ENCODE measurements at regions not wholly inside any gene's neighbourhood (a gene's known extent, or its start where the extent isn't known, plus 50 kb on each side); places are given as distances from the start of the nearest gene placed in this dataset.
A peak's percentile ranks its signal among the peaks of the same experiment; 100 is the strongest.

DNA sequence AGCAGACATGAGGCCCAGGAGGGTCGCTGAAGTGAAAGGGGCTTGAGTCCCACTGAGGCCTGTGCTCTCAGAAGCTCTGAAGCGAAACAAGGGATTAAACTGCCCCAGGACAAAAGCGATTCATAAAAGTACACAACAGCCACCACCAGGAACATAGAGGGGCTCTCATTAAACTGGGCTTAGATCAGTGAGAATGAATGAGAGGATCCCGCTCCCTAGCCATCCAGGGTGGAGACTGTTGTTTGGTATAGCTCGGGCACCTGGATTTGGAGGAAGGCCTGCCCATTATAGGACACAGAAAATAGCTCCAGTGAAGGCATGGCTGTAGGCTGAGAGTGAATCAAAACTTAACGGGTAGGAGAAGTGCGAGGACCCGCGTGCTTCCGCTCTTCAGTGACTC lies 91.6 kb upstream of the TAB2 start:
- H3K9ac ChIP-seq (replicated peaks in 1 of 4; ENCODE audit: extremely low read depth in 1 of 4, low read depth in 3 of 4, low read length in 3 of 4): no peak overlapping the region
- no peak overlapping the region for H3K18ac ChIP-seq (ENCODE audit: extremely low read depth, low read length)
- H2BK5ac ChIP-seq (ENCODE audit: low read depth, low read length): no peak overlapping the region
- H3K14ac ChIP-seq (ENCODE audit: insufficient read length): no peak overlapping the region
- H2AFZ ChIP-seq (ENCODE audit: low read length): 0 out of 2 replicates have a peak overlapping the region, but pooled peaks have one; percentile 26
- no peak overlapping the region for H4K91ac ChIP-seq (replicated peaks; ENCODE audit: insufficient read length, low read length)
- H3K23ac ChIP-seq (ENCODE audit: insufficient read length): no peak overlapping the region
- no peak overlapping the region for H2AK5ac ChIP-seq (ENCODE audit: low read depth, low read length)
- FAIRE-seq (no peak), DNase-seq (ENCODE audit: low read depth in 1 of 2, low spot score in 2 of 2) (no peak)
- H3K23me2 ChIP-seq (ENCODE audit: low read depth, low read length): no peaks in the 10 kb centered on the region
- H3K79me1 ChIP-seq (ENCODE audit: low read depth, low read length): no peaks in the 10 kb centered on the region
- H3K27ac ChIP-seq (ENCODE audit: low read depth, low read length): no peak overlapping the region
- CTCF ChIA-PET (ENCODE audit: partially characterized antibody): interaction anchor here (1.1 to 1.8 kb wide), 2 partner anchors 8 to 206 kb away, joined by 4 to 5 read pairs; no protein-coding TSS in a partner anchor
- POLR2A ChIA-PET (ENCODE audit: partially characterized antibody): interaction anchor here (0.9 to 1.1 kb wide), 2 partner anchors 25 to 57 kb away, joined by 3 read pairs; no protein-coding TSS in a partner anchor
- TF ChIP-seq MAFK (IDR thresholded peaks at IDR 0.05; ENCODE audit: low read depth, low read length) (no peak), GABPA (IDR thresholded peaks at IDR 0.05; ENCODE audit: borderline replicate concordance, insufficient read depth, low read length) (no peak), POLR2AphosphoS5 (IDR thresholded peaks at IDR 0.05; ENCODE audit: low read depth, low read length) (no peak), CEBPB (IDR thresholded peaks at IDR 0.05; ENCODE audit: low read depth, low read length) (no peak), NRF1 (IDR thresholded peaks at IDR 0.05; ENCODE audit: low read depth, low read length) (no peak)
- TF ChIP-seq, protein P1, sequence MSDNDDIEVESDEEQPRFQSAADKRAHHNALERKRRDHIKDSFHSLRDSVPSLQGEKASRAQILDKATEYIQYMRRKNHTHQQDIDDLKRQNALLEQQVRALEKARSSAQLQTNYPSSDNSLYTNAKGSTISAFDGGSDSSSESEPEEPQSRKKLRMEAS (IDR thresholded peaks at IDR 0.05): no peak
- TF ChIP-seq, protein P2, sequence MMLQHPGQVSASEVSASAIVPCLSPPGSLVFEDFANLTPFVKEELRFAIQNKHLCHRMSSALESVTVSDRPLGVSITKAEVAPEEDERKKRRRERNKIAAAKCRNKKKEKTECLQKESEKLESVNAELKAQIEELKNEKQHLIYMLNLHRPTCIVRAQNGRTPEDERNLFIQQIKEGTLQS (IDR thresholded peaks at IDR 0.05; ENCODE audit: insufficient read depth, low read depth, low read length): no peak
- H3K4ac ChIP-seq (replicated peaks; ENCODE audit: insufficient read length, low read depth, low read length): no peak overlapping the region
- no peaks in the 10 kb centered on the region for H3K79me2 ChIP-seq (ENCODE audit: control insufficient read depth in 1 of 2, insufficient read depth in 2 of 2, low read length in 2 of 2)
- no peak overlapping the region for H3K56ac ChIP-seq (replicated peaks; ENCODE audit: insufficient read length, low read depth, low read length)
- H3K9me3 ChIP-seq (ENCODE audit: insufficient read depth in 2 of 2, low read depth in 1 of 2, low read length in 1 of 2): no peaks in the 10 kb centered on the region
- peaks cover 0 to 2% (median 0%) of the 10 kb centered on the region in 4 experiments; a peak in 1 of 7 replicates for H3K4me1 ChIP-seq (replicated peaks in 1 of 4; ENCODE audit: control insufficient read depth in 3 of 4, insufficient read depth in 4 of 4, low read length in 3 of 4)
- H2BK120ac ChIP-seq (replicated peaks; ENCODE audit: low read depth, low read length): no peak overlapping the region
- H2BK15ac ChIP-seq (ENCODE audit: low read length): 0 out of 2 replicates have a peak overlapping the region, but pooled peaks have one; percentile 12
- H4K8ac ChIP-seq (ENCODE audit: extremely low read depth, insufficient read depth, low read length): no peak overlapping the region
- no peaks in the 10 kb centered on the region for H4K20me1 ChIP-seq (replicated peaks in 1 of 2; ENCODE audit: control insufficient read depth in 1 of 2, insufficient read depth in 2 of 2, low read length in 2 of 2)
- H2BK20ac ChIP-seq (ENCODE audit: low read length): no peak overlapping the region
- H3K36me3 ChIP-seq (ENCODE audit: control insufficient read depth in 2 of 4, insufficient read depth in 4 of 4, low read length in 3 of 4): no peaks in the 10 kb centered on the region
- no peak overlapping the region for H4K5ac ChIP-seq (ENCODE audit: insufficient read length, low read depth, low read length)
- H3K27me3 ChIP-seq (replicated peaks in 1 of 4; ENCODE audit: control insufficient read depth in 3 of 4, extremely low read depth in 1 of 4, insufficient read depth in 3 of 4, low read length in 3 of 4): no peaks in the 10 kb centered on the region
- no peak overlapping the region for H3K4me3 ChIP-seq (ENCODE audit: extremely low read depth in 1 of 4, insufficient read depth in 2 of 4, low read depth in 3 of 4, low read length in 4 of 4)
- WGBS, 2 experiments (ENCODE audit: extremely low coverage in 1 of 2, insufficient coverage in 1 of 2, insufficient read length in 1 of 2, insufficient replicate concordance in 2 of 2, low coverage in 1 of 2, low lambda C conversion rate in 2 of 2, missing lambda C conversion rate in 1 of 2): 86% methylated on average over 10 of the region's 10 CpGs; no CpG with 5 or more reads in 1 of the 2 experiments
- no peak overlapping the region for H2BK12ac ChIP-seq (ENCODE audit: low read depth, low read length)
- H3K4me2 ChIP-seq (ENCODE audit: insufficient read depth in 1 of 2, low read depth in 2 of 2, low read length in 2 of 2): no peak overlapping the region

Measured in H1 (cell line).